PFSK-1 (cell line): ENCODE measurements at regions not wholly inside any gene's neighbourhood (a gene's known extent, or its start where the extent isn't known, plus 50 kb on each side); places are given as distances from the start of the nearest gene placed in this dataset.

Source experiments
- FOXP2 ChIP-seq: optimal IDR thresholded peaks from 2 replicates; pipeline ENCODE3; 2011; ENCODE audit warnings: borderline replicate concordance, control low read depth, inconsistent platforms; ENCODE audit not compliant: insufficient read depth; ENCODE audit errors: extremely low read length, extremely low read depth
- POLR2AphosphoS5 ChIP-seq: IDR thresholded peaks from 2 replicates; pipeline ENCODE4 v1.6.1; 2012; ENCODE audit warnings: low read depth, mild to moderate bottlenecking, control low read depth, low read length, moderate library complexity
- SIN3A ChIP-seq: IDR thresholded peaks from 2 replicates; pipeline ENCODE4 v1.6.1; 2012; ENCODE audit warnings: mild to moderate bottlenecking, low read length, moderate library complexity, borderline replicate concordance; ENCODE audit not compliant: insufficient read depth
- TAF1 ChIP-seq: IDR thresholded peaks from 2 replicates; pipeline ENCODE4 v1.6.1; 2012; ENCODE audit warnings: low read length, control low read depth, borderline replicate concordance; ENCODE audit not compliant: insufficient read depth
- TF ChIP-seq, protein P1 (sequence below), 2 experiments: IDR thresholded peaks; 2 replicates each; pipeline versions ENCODE4 v1.6.1 to v1.8.0; 2011 to 2012; ENCODE audit warnings: low read depth in 2 of 2, low read length in 2 of 2, control low read depth in 1 of 2, inconsistent platforms in 1 of 2, mild to moderate bottlenecking in 1 of 2, moderate library complexity in 1 of 2; ENCODE audit not compliant: insufficient read depth in 1 of 2

- TF ChIP-seq SIN3A (no peak), TAF1 (no peak), POLR2AphosphoS5 (no peak), FOXP2 (no peak)
- TF ChIP-seq, protein P1, sequence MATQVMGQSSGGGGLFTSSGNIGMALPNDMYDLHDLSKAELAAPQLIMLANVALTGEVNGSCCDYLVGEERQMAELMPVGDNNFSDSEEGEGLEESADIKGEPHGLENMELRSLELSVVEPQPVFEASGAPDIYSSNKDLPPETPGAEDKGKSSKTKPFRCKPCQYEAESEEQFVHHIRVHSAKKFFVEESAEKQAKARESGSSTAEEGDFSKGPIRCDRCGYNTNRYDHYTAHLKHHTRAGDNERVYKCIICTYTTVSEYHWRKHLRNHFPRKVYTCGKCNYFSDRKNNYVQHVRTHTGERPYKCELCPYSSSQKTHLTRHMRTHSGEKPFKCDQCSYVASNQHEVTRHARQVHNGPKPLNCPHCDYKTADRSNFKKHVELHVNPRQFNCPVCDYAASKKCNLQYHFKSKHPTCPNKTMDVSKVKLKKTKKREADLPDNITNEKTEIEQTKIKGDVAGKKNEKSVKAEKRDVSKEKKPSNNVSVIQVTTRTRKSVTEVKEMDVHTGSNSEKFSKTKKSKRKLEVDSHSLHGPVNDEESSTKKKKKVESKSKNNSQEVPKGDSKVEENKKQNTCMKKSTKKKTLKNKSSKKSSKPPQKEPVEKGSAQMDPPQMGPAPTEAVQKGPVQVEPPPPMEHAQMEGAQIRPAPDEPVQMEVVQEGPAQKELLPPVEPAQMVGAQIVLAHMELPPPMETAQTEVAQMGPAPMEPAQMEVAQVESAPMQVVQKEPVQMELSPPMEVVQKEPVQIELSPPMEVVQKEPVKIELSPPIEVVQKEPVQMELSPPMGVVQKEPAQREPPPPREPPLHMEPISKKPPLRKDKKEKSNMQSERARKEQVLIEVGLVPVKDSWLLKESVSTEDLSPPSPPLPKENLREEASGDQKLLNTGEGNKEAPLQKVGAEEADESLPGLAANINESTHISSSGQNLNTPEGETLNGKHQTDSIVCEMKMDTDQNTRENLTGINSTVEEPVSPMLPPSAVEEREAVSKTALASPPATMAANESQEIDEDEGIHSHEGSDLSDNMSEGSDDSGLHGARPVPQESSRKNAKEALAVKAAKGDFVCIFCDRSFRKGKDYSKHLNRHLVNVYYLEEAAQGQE (IDR thresholded peaks at IDR 0.05; ENCODE audit: insufficient read depth in 1 of 2, low read depth in 2 of 2, low read length in 2 of 2) = no peak
Observed at GRCh38 chr2:45320956-45321355, 290.1 kb downstream of the SRBD1 start.

DNA sequence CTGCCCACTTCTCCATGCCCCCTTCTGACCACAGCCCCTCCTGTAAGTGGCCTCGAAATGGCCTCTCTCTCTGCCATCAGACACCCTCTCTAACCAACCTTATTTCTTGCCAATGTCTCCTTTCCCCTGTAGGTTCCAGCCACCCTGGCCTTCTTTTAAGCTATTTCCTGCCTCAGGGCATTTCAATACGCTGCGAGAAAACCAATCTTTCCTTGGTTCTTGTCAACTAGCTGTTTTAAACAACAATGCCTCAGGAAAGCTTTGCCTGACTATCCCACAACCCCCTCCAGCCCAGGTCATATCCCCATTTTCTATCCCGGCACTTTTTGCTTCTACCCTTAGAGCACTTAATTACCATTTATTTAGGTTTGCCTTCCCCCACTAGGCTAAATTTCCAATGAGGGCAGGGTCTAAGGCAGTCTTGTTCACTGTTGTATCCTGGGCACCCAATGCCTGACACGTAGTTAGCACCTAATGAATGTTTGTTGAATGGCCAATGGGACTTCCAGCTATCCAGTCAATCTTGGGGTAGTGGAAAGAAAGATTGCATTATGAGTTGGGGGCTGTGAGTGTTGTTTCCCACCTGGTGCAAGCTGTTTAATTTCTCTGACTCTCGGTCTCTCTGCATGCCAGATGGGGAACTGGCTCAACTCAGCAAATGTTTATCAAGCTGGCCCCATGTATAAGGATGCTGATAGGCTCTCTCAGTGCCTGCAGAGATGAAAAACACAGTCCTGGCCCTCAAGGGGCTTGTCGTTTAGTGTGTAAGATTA is 291.2 kb downstream of the SRBD1 start:
- TF ChIP-seq FOXP2 = no peak
- no peak for TF ChIP-seq TAF1
- no peak for TF ChIP-seq POLR2AphosphoS5
- TF ChIP-seq, protein P1 (IDR thresholded peaks at IDR 0.05; ENCODE audit: insufficient read depth in 1 of 2, low read depth in 2 of 2, low read length in 2 of 2) = no peak
- TF ChIP-seq SIN3A = no peak

- TF ChIP-seq SIN3A (no peak), FOXP2 (no peak), TAF1 (no peak), POLR2AphosphoS5 (no peak)
- TF ChIP-seq, protein P1 (IDR thresholded peaks at IDR 0.05; ENCODE audit: insufficient read depth in 1 of 2, low read depth in 2 of 2, low read length in 2 of 2) = no peak
Observed at GRCh38 chr2:45318686-45319085, 292.4 kb downstream of the SRBD1 start.

- no peak for TF ChIP-seq TAF1
- TF ChIP-seq SIN3A = no peak
- no peak for TF ChIP-seq FOXP2
Observed at GRCh38 chr2:45316576-45317338, 294.3 kb downstream of the SRBD1 start.

GRCh38 chr2:45315861-45316260 is 295.2 kb downstream of the SRBD1 start:
- TF ChIP-seq FOXP2 = no peak
- TF ChIP-seq, protein P1 (IDR thresholded peaks at IDR 0.05; ENCODE audit: insufficient read depth in 1 of 2, low read depth in 2 of 2, low read length in 2 of 2) = no peak
- no peak for TF ChIP-seq SIN3A
- TF ChIP-seq POLR2AphosphoS5 = no peak
- no peak for TF ChIP-seq TAF1
